ENCODE measurements at regions not wholly inside any gene's neighbourhood (a gene's known extent, or its start where the extent isn't known, plus 50 kb on each side); places are given as distances from the start of the nearest gene placed in this dataset.

- TF ChIP-seq, protein P1, sequence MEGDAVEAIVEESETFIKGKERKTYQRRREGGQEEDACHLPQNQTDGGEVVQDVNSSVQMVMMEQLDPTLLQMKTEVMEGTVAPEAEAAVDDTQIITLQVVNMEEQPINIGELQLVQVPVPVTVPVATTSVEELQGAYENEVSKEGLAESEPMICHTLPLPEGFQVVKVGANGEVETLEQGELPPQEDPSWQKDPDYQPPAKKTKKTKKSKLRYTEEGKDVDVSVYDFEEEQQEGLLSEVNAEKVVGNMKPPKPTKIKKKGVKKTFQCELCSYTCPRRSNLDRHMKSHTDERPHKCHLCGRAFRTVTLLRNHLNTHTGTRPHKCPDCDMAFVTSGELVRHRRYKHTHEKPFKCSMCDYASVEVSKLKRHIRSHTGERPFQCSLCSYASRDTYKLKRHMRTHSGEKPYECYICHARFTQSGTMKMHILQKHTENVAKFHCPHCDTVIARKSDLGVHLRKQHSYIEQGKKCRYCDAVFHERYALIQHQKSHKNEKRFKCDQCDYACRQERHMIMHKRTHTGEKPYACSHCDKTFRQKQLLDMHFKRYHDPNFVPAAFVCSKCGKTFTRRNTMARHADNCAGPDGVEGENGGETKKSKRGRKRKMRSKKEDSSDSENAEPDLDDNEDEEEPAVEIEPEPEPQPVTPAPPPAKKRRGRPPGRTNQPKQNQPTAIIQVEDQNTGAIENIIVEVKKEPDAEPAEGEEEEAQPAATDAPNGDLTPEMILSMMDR (IDR thresholded peaks at IDR 0.05), result no peak
- TF ChIP-seq EZH2 (IDR thresholded peaks at IDR 0.05) (no peak), EZH2phosphoT487 (IDR thresholded peaks at IDR 0.05) (no peak)
Measured at GRCh38 chr2:237238249-237238648, 152.6 kb downstream of the COPS8 start.

Data from neural progenitor cell (in vitro differentiated cells).